H9 (cell line): ENCODE measurements at regions not wholly inside any gene's neighbourhood (a gene's known extent, or its start where the extent isn't known, plus 50 kb on each side); places are given as distances from the start of the nearest gene placed in this dataset.

ENCODE experiments used
- DNase-seq: peaks from one replicate; pipeline ENCODE4 v3.0.0-alpha.2; 2017
- H2AFZ ChIP-seq: one replicate; pipeline ENCODE4 v1.6.1; 2013; ENCODE audit warnings: mild to moderate bottlenecking, low read length, control low read depth, moderate library complexity
- H2AK5ac ChIP-seq: 2 replicates; pipeline ENCODE4 v1.6.1; 2013; ENCODE audit warnings: low read length, control low read depth, mixed read lengths; ENCODE audit not compliant: insufficient read length
- H2BK120ac ChIP-seq: one replicate; pipeline ENCODE4 v1.6.1; 2013; ENCODE audit warnings: low read depth, mild to moderate bottlenecking, low read length, control low read depth, inconsistent platforms; ENCODE audit not compliant: poor library complexity, severe bottlenecking
- H2BK12ac ChIP-seq: 2 replicates; pipeline ENCODE4 v1.6.1; 2013; ENCODE audit warnings: low read length, control low read depth, mixed read lengths, low read depth; ENCODE audit not compliant: insufficient read length
- H2BK15ac ChIP-seq: 2 replicates; pipeline ENCODE4 v1.6.1; 2013; ENCODE audit warnings: low read depth, low read length, control low read depth
- H2BK20ac ChIP-seq: one replicate; pipeline ENCODE4 v1.6.1; 2013; ENCODE audit warnings: low read depth, mild to moderate bottlenecking, low read length, control low read depth, inconsistent platforms; ENCODE audit not compliant: poor library complexity, severe bottlenecking
- H2BK5ac ChIP-seq: 2 replicates; pipeline ENCODE4 v1.6.1; 2013; ENCODE audit warnings: low read length, control low read depth, mixed read lengths; ENCODE audit not compliant: insufficient read length
- H3K14ac ChIP-seq: 2 replicates; pipeline ENCODE4 v1.6.1; 2013; ENCODE audit warnings: low read length, control low read depth; ENCODE audit not compliant: insufficient read depth
- H3K18ac ChIP-seq: 2 replicates; pipeline ENCODE4 v1.6.1; 2013; ENCODE audit warnings: low read depth, mild to moderate bottlenecking, mixed read lengths, low read length, control low read depth; ENCODE audit not compliant: insufficient read length
- H3K23ac ChIP-seq: 2 replicates; pipeline ENCODE4 v1.6.1; 2013; ENCODE audit warnings: low read length, control low read depth, mixed read lengths, low read depth; ENCODE audit not compliant: insufficient read length
- H3K23me2 ChIP-seq: 2 replicates; pipeline ENCODE4 v1.6.1; 2013; ENCODE audit warnings: low read depth, mild to moderate bottlenecking, mixed read lengths, low read length, control low read depth; ENCODE audit not compliant: insufficient read length, poor library complexity, severe bottlenecking
- H3K27ac ChIP-seq: 2 replicates; pipeline ENCODE4 v1.5.1; 2013; ENCODE audit warnings: low read length, control low read depth, mixed read lengths, low read depth; ENCODE audit not compliant: insufficient read length
- H3K27me3 ChIP-seq: 2 replicates; pipeline ENCODE4 v1.6.1; 2013; ENCODE audit warnings: low read length, control low read depth, inconsistent platforms; ENCODE audit not compliant: insufficient read depth
- H3K4ac ChIP-seq: 2 replicates; pipeline ENCODE4 v1.6.1; 2013; ENCODE audit warnings: low read depth, mild to moderate bottlenecking, control low read depth, inconsistent platforms, low read length, moderate library complexity
- H3K4me1 ChIP-seq: 2 replicates; pipeline ENCODE4 v1.6.1; 2013; ENCODE audit warnings: low read length, control low read depth, inconsistent platforms; ENCODE audit not compliant: insufficient read depth
- H3K4me2 ChIP-seq: 2 replicates; pipeline ENCODE4 v1.6.1; 2013; ENCODE audit warnings: low read length, control low read depth, mixed read lengths; ENCODE audit not compliant: insufficient read length, insufficient read depth
- H3K56ac ChIP-seq: 2 replicates; pipeline ENCODE4 v1.6.1; 2013; ENCODE audit warnings: low read depth, mild to moderate bottlenecking, mixed read lengths, low read length, control low read depth; ENCODE audit not compliant: insufficient read length
- H3K79me1 ChIP-seq: 2 replicates; pipeline ENCODE4 v1.6.1; 2013; ENCODE audit warnings: low read depth, mild to moderate bottlenecking, moderate library complexity, low read length, control low read depth, inconsistent platforms; ENCODE audit not compliant: insufficient read depth, poor library complexity, severe bottlenecking
- H3K79me2 ChIP-seq: 2 replicates; pipeline ENCODE4 v1.6.1; 2013; ENCODE audit warnings: low read length, control low read depth, inconsistent platforms; ENCODE audit not compliant: insufficient read depth
- H3K9ac ChIP-seq: 2 replicates; pipeline ENCODE4 v1.6.1; 2013; ENCODE audit warnings: low read length, control low read depth, mixed read lengths; ENCODE audit not compliant: insufficient read length; ENCODE audit errors: extremely low read depth
- H3K9me3 ChIP-seq: one replicate; pipeline ENCODE4 v1.6.1; 2013; ENCODE audit warnings: low read depth, low read length, inconsistent platforms; ENCODE audit not compliant: control insufficient read depth
- H3T11ph ChIP-seq: one replicate; pipeline ENCODE4 v1.6.1; 2013; ENCODE audit warnings: mild to moderate bottlenecking, low read length, control low read depth, inconsistent platforms
- H4K20me1 ChIP-seq: one replicate; pipeline ENCODE4 v1.6.1; 2013; ENCODE audit not compliant: control insufficient read depth, insufficient read length, insufficient read depth
- H4K5ac ChIP-seq: 2 replicates; pipeline ENCODE4 v1.6.1; 2013; ENCODE audit warnings: low read depth, mild to moderate bottlenecking, mixed read lengths, low read length, control low read depth; ENCODE audit not compliant: insufficient read length
- H4K8ac ChIP-seq: replicated peaks from 2 replicates; pipeline ENCODE4 v1.6.1; 2013; ENCODE audit warnings: low read length, control low read depth, mixed read lengths, low read depth; ENCODE audit not compliant: insufficient read length
- H4K91ac ChIP-seq: 2 replicates; pipeline ENCODE4 v1.6.1; 2013; ENCODE audit warnings: low read depth, mild to moderate bottlenecking, moderate library complexity, mixed read lengths, low read length, control low read depth; ENCODE audit not compliant: insufficient read length
- H3K27ac Mint-ChIP-seq, 3 experiments: 2 replicates in 2 of 3; 3 replicates in 1 of 3; pipeline ENCODE4 v1.8.0; 2020 to 2021; ENCODE audit warnings: mixed read lengths in 3 of 3, mild to moderate bottlenecking in 1 of 3, moderate library complexity in 1 of 3
- H3K27me3 Mint-ChIP-seq: 2 replicates; pipeline ENCODE4 v1.8.0; 2021; ENCODE audit warnings: low read depth, mild to moderate bottlenecking, moderate library complexity, mixed read lengths
- H3K36me3 Mint-ChIP-seq, 3 experiments: 2 replicates in 2 of 3; 3 replicates in 1 of 3; pipeline ENCODE4 v1.8.0; 2020 to 2021; ENCODE audit warnings: low read depth in 3 of 3, mixed read lengths in 3 of 3; ENCODE audit not compliant: insufficient read depth in 1 of 3
- H3K4me1 Mint-ChIP-seq, 2 experiments: 2 replicates each; pipeline ENCODE4 v1.8.0; 2020; ENCODE audit warnings: mixed read lengths in 2 of 2
- H3K4me3 Mint-ChIP-seq, 2 experiments: 2 replicates in 1 of 2; 3 replicates in 1 of 2; pipeline ENCODE4 v1.8.0; 2020 to 2021; ENCODE audit warnings: mild to moderate bottlenecking in 2 of 2, mixed read lengths in 2 of 2, moderate library complexity in 1 of 2
- H3K9me3 Mint-ChIP-seq, 2 experiments: 2 replicates in 1 of 2; 3 replicates in 1 of 2; pipeline ENCODE4 v1.8.0; 2020; ENCODE audit warnings: mild to moderate bottlenecking in 2 of 2, mixed read lengths in 2 of 2, moderate library complexity in 1 of 2
- CTCF ChIP-seq: fragments of 200-600 bp; sonication (generic); conservative IDR thresholded peaks from 3 replicates; pipeline ENCODE4 v1.8.0; 2021; ENCODE audit warnings: antibody characterized with exemption, mild to moderate bottlenecking
- WGBS: extraction: QIAGEN DNeasy Blood & Tissue Kit; methylation state at CpG from one replicate; pipeline ENCODE4 v1.1.7; 2013; ENCODE audit warnings: missing lambda C conversion rate, low lambda C conversion rate, mixed read lengths; ENCODE audit not compliant: insufficient read length; ENCODE audit errors: extremely low coverage; 5-methylcytosine and 5-hydroxymethylcytosine counted together

GRCh38 chr1:90802622-90803021 lies 85.5 kb upstream of the BARHL2 start:
- no peak overlapping the region for H3K18ac ChIP-seq
- H3K4me1 ChIP-seq = no peaks in the 10 kb centered on the region
- H3K23me2 ChIP-seq = no peaks in the 10 kb centered on the region
- DNase-seq = no peak
- H3K79me1 ChIP-seq = no peaks in the 10 kb centered on the region
- H3K36me3 Mint-ChIP-seq = no peaks in the 10 kb centered on the region
- no peak overlapping the region for H4K5ac ChIP-seq
- no peak overlapping the region for H4K91ac ChIP-seq
- TF ChIP-seq CTCF = no peak
- H2BK12ac ChIP-seq = no peak overlapping the region
- no peak overlapping the region for H4K8ac ChIP-seq
- no peak overlapping the region for H3K14ac ChIP-seq
- H3K23ac ChIP-seq = no peak overlapping the region
- no peaks in the 10 kb centered on the region for H3K79me2 ChIP-seq
- peaks cover 13% of the 10 kb centered on the region for H3K27me3 ChIP-seq
- H3K27me3 Mint-ChIP-seq = peaks cover 55% of the 10 kb centered on the region
- no peak overlapping the region for H3K4me3 Mint-ChIP-seq
- H3K27ac Mint-ChIP-seq = no peak overlapping the region
- peaks cover 0 to 2% of the 10 kb centered on the region in 2 experiments; a peak in 2 of 5 replicates for H3K9me3 Mint-ChIP-seq
- H3K27ac ChIP-seq = no peak overlapping the region
- H2BK20ac ChIP-seq = no peak overlapping the region
- no peak overlapping the region for H2BK5ac ChIP-seq
- H3K4ac ChIP-seq = no peak overlapping the region
- no peak overlapping the region for H2BK120ac ChIP-seq
- no peak overlapping the region for H3K9ac ChIP-seq
- H3K4me2 ChIP-seq = no peak overlapping the region
- WGBS = no CpG with 5 or more reads among the region's 1 CpG
- no peak overlapping the region for H2BK15ac ChIP-seq
- H3K9me3 ChIP-seq = no peaks in the 10 kb centered on the region
- no peak overlapping the region for H3K56ac ChIP-seq
- H4K20me1 ChIP-seq = no peaks in the 10 kb centered on the region
- no peak overlapping the region for H3T11ph ChIP-seq
- H2AK5ac ChIP-seq = no peak overlapping the region
- H3K4me1 Mint-ChIP-seq = peaks cover 5 to 9% of the 10 kb centered on the region in 2 experiments
- H2AFZ ChIP-seq = no peak overlapping the region
